Keratinocyte (primary cell): ENCODE measurements at regions not wholly inside any gene's neighbourhood (a gene's known extent, or its start where the extent isn't known, plus 50 kb on each side); places are given as distances from the start of the nearest gene placed in this dataset.

Source experiments
- DNase-seq: peaks from one replicate; pipeline ENCODE4 v3.0.0-alpha.2; 2011; ENCODE audit warnings: low read depth, missing footprints, low spot score
- FAIRE-seq: peaks from 2 replicates; lab custom pipeline; 2011; peaks lifted over from hg19 to GRCh38; lab: Jason Lieb, UNC
- H2AFZ ChIP-seq: 2 replicates; pipeline ENCODE4 v1.6.0; 2012; ENCODE audit warnings: low read length, control low read depth, inconsistent platforms; ENCODE audit not compliant: control insufficient read depth
- H3K27ac ChIP-seq: 2 replicates; pipeline ENCODE4 v1.5.1; 2011; ENCODE audit warnings: low read length; ENCODE audit not compliant: control insufficient read depth, insufficient read depth
- H3K27me3 ChIP-seq: 3 replicates; pipeline ENCODE4 v1.6.0; 2011; ENCODE audit warnings: low read length; ENCODE audit not compliant: control insufficient read depth, insufficient read depth; ENCODE audit errors: extremely low read depth
- H3K36me3 ChIP-seq, 2 experiments: 2 replicates in 1 of 2; 3 replicates in 1 of 2; pipeline ENCODE4 v1.5.1; 2011; ENCODE audit warnings: low read length in 2 of 2, mild to moderate bottlenecking in 1 of 2; ENCODE audit not compliant: control insufficient read depth in 2 of 2, insufficient read depth in 2 of 2; ENCODE audit errors: extremely low read depth in 1 of 2
- H3K4me1 ChIP-seq: 3 replicates; pipeline ENCODE4 v1.5.1; 2011; ENCODE audit warnings: low read length; ENCODE audit not compliant: control insufficient read depth, insufficient read depth; ENCODE audit errors: extremely low read depth
- H3K4me2 ChIP-seq: 3 replicates; pipeline ENCODE4 v1.6.0; 2011; ENCODE audit warnings: low read depth, low read length; ENCODE audit not compliant: control insufficient read depth, insufficient read depth; ENCODE audit errors: extremely low read depth
- H3K4me3 ChIP-seq, 3 experiments: fragments of 200-600 bp in 1 of 3; sonication (generic) in 1 of 3; 2 replicates in 2 of 3; 3 replicates in 1 of 3; pipeline ENCODE4 v1.5.1; 2011 to 2016; ENCODE audit warnings: low read length in 3 of 3, mild to moderate bottlenecking in 3 of 3, control low read depth in 2 of 3, inconsistent platforms in 1 of 3, low read depth in 1 of 3, mixed read lengths in 1 of 3, mixed run types in 1 of 3, moderate library complexity in 1 of 3; ENCODE audit not compliant: control insufficient read depth in 2 of 3, insufficient read depth in 2 of 3; ENCODE audit errors: extremely low read depth in 1 of 3
- H3K79me2 ChIP-seq: 2 replicates; pipeline ENCODE4 v1.6.0; 2012; ENCODE audit warnings: low read length; ENCODE audit not compliant: control insufficient read depth, insufficient read depth
- H3K9ac ChIP-seq: 3 replicates; pipeline ENCODE4 v1.6.0; 2011; ENCODE audit warnings: low read length; ENCODE audit not compliant: control insufficient read depth, insufficient read depth; ENCODE audit errors: extremely low read depth
- H3K9me1 ChIP-seq: 3 replicates; pipeline ENCODE4 v1.6.0; 2011; ENCODE audit warnings: low read length; ENCODE audit not compliant: control insufficient read depth, insufficient read depth; ENCODE audit errors: extremely low read depth
- H3K9me3 ChIP-seq: 2 replicates; pipeline ENCODE4 v1.5.1; 2012; ENCODE audit warnings: low read depth, low read length; ENCODE audit not compliant: control insufficient read depth
- H4K20me1 ChIP-seq: 3 replicates; pipeline ENCODE4 v1.6.0; 2011; ENCODE audit warnings: low read length; ENCODE audit not compliant: control insufficient read depth, insufficient read depth; ENCODE audit errors: extremely low read depth
- EZH2 ChIP-seq: IDR thresholded peaks from one replicate; pipeline ENCODE4 v1.6.1; 2012; ENCODE audit warnings: inconsistent platforms, mild to moderate bottlenecking, low read length, moderate library complexity
- dilution Hi-C: fragments of 300-500 bp; cut with MboI; formaldehyde crosslinking; loops from one replicate; pipeline ENCODE4 v1.7.0; 2020; ENCODE audit warnings: low sequenced_read_pairs; ENCODE audit not compliant: extremely low pct_ligation_motif_present
- TF ChIP-seq, protein P1 (sequence below), 3 experiments: IDR thresholded peaks in 1 of 3; conservative IDR thresholded peaks in 1 of 3; optimal IDR thresholded peaks in 1 of 3; 2 replicates in 2 of 3; 3 replicates in 1 of 3; pipeline versions ENCODE3 to v1.5.1; 2011; ENCODE audit warnings: low read length in 3 of 3, mild to moderate bottlenecking in 3 of 3, moderate library complexity in 2 of 3, control low read depth in 1 of 3, inconsistent platforms in 1 of 3; ENCODE audit not compliant: insufficient read depth in 2 of 3; ENCODE audit errors: extremely low read depth in 1 of 3

DNA sequence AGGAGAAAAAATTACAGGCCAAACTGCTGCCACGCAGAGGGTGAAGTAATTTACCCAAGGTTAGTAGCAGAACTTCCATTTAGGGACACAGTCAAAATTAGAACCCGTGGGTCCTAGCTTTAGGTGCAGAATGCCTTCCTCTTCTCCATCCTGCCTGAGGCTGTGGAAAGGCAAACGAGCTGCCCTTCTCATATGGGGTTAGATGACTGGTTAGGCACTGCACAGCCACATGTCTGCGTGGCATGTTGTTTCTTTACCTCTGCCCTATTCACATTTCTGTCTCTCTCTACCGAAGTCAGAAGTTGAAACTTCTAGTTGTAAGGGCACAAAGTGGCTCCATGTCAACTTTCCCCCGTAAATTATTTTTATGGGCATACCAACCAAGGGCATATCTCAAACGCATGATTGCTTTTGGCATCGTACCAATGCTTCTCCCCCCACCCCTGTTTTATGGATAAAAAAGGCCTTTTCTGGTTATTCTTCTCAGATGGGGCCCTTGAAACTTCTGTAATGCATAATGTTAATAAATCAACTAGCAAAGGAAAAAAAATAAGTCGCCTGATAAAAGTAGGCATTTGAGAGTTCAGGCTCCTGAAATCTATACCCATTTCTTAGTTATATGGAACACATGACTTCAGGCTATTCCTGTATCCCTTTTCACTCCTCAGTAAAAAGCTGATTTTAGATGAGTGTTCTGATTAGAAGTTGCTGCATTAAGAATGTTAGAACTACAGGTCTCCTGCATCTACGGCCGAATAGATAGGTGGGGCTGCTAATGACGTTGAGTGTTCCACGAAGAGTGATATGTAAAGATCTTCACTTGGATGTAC lies 139.6 kb upstream of the NRIP1 start:
- Histone ChIP-seq H2AFZ (no peak overlapping the region), H3K79me2 (no peaks in the 10 kb centered on the region), H4K20me1 (no peaks in the 10 kb centered on the region), H3K36me3 (no peaks in the 10 kb centered on the region), H3K9me3 (no peaks in the 10 kb centered on the region), H3K4me2 (no peak overlapping the region), H3K9me1 (no peaks in the 10 kb centered on the region), H3K9ac (no peak overlapping the region), H3K4me1 (peaks cover 9% of the 10 kb centered on the region), H3K27ac (no peak overlapping the region), H3K4me3 (no peak overlapping the region), H3K27me3 (no peaks in the 10 kb centered on the region)
- dilution Hi-C loops = no loop called here
- TF ChIP-seq, protein P1, sequence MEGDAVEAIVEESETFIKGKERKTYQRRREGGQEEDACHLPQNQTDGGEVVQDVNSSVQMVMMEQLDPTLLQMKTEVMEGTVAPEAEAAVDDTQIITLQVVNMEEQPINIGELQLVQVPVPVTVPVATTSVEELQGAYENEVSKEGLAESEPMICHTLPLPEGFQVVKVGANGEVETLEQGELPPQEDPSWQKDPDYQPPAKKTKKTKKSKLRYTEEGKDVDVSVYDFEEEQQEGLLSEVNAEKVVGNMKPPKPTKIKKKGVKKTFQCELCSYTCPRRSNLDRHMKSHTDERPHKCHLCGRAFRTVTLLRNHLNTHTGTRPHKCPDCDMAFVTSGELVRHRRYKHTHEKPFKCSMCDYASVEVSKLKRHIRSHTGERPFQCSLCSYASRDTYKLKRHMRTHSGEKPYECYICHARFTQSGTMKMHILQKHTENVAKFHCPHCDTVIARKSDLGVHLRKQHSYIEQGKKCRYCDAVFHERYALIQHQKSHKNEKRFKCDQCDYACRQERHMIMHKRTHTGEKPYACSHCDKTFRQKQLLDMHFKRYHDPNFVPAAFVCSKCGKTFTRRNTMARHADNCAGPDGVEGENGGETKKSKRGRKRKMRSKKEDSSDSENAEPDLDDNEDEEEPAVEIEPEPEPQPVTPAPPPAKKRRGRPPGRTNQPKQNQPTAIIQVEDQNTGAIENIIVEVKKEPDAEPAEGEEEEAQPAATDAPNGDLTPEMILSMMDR (optimal IDR thresholded peaks at IDR 0.05 in 1 of 3, IDR thresholded peaks at IDR 0.05 in 1 of 3, conservative IDR thresholded peaks at IDR 0.05 in 1 of 3; ENCODE audit: extremely low read depth in 1 of 3, insufficient read depth in 2 of 3, low read length in 3 of 3) = no peak
- TF ChIP-seq EZH2 = no peak
- no peak for FAIRE-seq
- no peak for DNase-seq

DNA sequence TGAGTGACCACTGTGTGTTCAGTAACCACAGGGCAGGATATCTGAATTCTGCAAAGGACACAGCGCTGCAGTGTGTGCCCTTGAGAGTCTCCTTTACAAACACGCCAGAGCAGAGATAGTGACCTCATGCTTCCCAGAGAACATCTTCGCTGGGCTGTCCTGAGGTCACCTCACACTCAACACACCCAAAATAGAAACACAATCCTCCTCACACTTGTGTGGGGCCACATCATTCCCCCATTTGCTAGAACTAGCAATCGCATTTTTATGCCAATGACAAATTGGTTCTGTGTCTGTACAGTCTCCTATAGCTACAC lies 140.1 kb upstream of the NRIP1 start:
- FAIRE-seq (no peak), DNase-seq (no peak)
- Histone ChIP-seq H3K9me3 (no peaks in the 10 kb centered on the region), H3K9ac (no peak overlapping the region), H3K27me3 (no peaks in the 10 kb centered on the region), H3K79me2 (no peaks in the 10 kb centered on the region), H3K4me1 (peaks cover 15% of the 10 kb centered on the region), H3K27ac (no peak overlapping the region), H3K36me3 (no peaks in the 10 kb centered on the region), H4K20me1 (no peaks in the 10 kb centered on the region), H3K4me2 (no peak overlapping the region), H2AFZ (no peak overlapping the region), H3K4me3 (no peak overlapping the region), H3K9me1 (no peaks in the 10 kb centered on the region)
- dilution Hi-C loops = no loop called here
- TF ChIP-seq EZH2 = no peak
- TF ChIP-seq, protein P1 (optimal IDR thresholded peaks at IDR 0.05 in 1 of 3, IDR thresholded peaks at IDR 0.05 in 1 of 3, conservative IDR thresholded peaks at IDR 0.05 in 1 of 3; ENCODE audit: extremely low read depth in 1 of 3, insufficient read depth in 2 of 3, low read length in 3 of 3) = no peak
